Fibroblast of pulmonary artery (primary cell): ENCODE measurements at regions not wholly inside any gene's neighbourhood (a gene's known extent, or its start where the extent isn't known, plus 50 kb on each side); places are given as distances from the start of the nearest gene placed in this dataset.
A peak's percentile ranks its signal among the peaks of the same experiment; 100 is the strongest.
"Not testable (repeated sequence)": the region's sequence is repeated elsewhere in the genome, so short reads cannot be mapped to it uniquely, and the experiment has no call there.

Experiments
- DNase-seq: peaks from one replicate; pipeline ENCODE4 v3.0.0-alpha.2; 2010; ENCODE audit warnings: low read depth
- H3K4me3 ChIP-seq: replicated peaks from 2 replicates; pipeline ENCODE4 v1.5.1; 2011; ENCODE audit warnings: low read depth, mild to moderate bottlenecking, control low read depth, low read length, moderate library complexity
- TF ChIP-seq, protein P1 (sequence below): IDR thresholded peaks from 2 replicates; pipeline ENCODE4 v1.5.1; 2011; ENCODE audit warnings: mild to moderate bottlenecking, control low read depth, low read length, inconsistent platforms; ENCODE audit errors: missing control alignments

DNA sequence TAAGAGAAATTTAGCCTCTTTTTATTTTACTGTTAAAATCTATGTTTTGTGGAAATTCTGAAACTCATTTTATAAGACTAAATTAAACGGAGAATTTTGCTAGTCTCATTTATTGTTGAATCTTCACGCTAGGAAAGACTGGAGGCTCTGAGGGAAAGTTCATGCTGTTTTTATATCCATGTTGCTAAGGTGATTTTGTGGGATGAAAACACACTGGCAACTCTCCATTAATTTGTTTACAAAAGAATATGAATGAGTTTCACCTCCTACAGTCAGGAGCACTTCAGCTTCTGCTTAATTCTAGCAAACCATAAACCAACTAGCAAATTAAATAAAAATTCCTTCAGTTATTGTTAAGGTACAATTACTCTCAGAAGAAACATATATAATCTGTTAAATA is 195.4 kb downstream of the RAP2B start:
- H3K4me3 ChIP-seq, result no peak overlapping the region
- DNase-seq, result no peak
- TF ChIP-seq, protein P1, sequence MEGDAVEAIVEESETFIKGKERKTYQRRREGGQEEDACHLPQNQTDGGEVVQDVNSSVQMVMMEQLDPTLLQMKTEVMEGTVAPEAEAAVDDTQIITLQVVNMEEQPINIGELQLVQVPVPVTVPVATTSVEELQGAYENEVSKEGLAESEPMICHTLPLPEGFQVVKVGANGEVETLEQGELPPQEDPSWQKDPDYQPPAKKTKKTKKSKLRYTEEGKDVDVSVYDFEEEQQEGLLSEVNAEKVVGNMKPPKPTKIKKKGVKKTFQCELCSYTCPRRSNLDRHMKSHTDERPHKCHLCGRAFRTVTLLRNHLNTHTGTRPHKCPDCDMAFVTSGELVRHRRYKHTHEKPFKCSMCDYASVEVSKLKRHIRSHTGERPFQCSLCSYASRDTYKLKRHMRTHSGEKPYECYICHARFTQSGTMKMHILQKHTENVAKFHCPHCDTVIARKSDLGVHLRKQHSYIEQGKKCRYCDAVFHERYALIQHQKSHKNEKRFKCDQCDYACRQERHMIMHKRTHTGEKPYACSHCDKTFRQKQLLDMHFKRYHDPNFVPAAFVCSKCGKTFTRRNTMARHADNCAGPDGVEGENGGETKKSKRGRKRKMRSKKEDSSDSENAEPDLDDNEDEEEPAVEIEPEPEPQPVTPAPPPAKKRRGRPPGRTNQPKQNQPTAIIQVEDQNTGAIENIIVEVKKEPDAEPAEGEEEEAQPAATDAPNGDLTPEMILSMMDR, result no peak

DNA sequence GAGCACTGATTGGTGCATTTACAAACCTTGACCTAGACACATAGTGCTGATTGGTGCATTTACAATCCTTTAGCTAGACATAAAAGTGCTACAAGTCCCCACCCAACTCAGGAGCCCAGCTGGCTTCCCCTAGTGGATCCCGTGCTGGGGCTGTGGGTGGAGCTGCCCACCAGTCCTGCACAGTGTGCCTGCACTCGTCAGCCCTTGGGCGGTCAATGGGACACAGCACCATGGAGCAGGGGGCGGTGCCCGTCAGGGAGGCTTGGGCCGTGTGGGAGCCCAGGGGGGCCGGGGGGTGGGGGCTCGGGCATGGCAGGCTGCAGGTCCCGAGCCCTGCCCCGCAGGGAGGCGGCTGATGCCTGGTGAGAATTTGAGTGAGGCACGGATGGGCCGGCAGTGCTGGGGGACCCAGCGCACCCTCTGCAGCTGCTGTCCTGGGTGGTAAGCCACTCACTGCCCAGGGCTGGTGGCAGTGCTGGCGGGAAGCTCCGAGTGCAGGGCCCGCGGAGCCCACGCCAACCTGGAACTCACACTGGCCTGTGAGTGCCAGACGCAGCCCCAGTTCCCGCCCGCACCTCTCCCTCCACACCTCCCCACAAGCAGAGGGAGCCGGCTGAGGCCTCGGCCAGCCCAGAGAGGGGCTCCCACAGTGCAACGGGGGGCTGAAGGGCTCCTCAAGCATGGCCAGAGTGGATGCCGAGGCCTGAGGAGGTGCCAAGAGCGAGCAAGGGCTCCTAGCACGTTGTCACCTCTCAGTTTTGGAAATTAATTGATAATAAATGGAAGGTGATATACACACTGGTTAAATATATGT is 207.7 kb downstream of the RAP2B start:
- TF ChIP-seq, protein P1, result no peak
- DNase-seq, result no peak

DNA sequence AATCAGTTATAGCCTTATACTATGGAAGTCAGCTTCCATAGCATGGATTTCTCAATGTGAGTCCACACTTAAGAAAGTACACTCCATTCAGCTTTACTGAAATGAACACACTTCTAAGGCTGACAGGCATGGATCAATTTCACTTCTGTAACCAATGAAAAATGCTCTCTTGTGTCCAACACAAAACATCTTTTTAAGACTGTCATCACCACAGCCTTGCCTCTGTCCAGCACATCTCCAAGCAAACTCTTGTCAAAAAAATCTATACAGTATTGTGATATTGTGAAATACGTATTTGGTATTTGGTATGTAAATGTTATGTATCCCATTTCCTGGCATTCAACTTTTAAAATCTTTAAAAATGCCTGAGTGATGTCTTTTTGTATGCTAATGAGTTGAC is 208.7 kb downstream of the RAP2B start:
- DNase-seq, result no peak
- H3K4me3 ChIP-seq, result no peak overlapping the region
- TF ChIP-seq, protein P1, result no peak

More for the DNA sequence above, 207.7 kb downstream of the RAP2B start:
- no peak overlapping the region for H3K4me3 ChIP-seq

DNA sequence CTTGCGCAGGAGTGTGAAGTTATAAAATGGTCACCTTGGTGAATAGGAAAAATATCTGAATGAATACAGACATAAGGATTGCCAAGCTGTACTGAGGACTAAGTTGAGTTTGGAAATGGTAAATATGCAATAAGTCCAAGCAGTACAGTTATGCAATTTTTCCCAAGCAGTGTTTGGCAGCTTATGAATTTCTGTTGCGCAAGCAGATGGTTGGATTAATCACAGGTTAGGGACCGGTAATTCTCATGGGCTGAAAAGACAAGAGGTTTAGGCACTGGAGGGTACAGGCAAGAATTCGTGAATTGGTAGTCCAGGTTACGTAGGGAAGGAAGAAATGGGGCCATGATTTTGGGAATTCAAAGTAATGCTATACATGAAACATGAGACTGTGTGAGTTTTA is 210.3 kb downstream of the RAP2B start:
- H3K4me3 ChIP-seq, result no peak overlapping the region
- TF ChIP-seq, protein P1, result no peak
- DNase-seq, result peak; percentile 91

DNA sequence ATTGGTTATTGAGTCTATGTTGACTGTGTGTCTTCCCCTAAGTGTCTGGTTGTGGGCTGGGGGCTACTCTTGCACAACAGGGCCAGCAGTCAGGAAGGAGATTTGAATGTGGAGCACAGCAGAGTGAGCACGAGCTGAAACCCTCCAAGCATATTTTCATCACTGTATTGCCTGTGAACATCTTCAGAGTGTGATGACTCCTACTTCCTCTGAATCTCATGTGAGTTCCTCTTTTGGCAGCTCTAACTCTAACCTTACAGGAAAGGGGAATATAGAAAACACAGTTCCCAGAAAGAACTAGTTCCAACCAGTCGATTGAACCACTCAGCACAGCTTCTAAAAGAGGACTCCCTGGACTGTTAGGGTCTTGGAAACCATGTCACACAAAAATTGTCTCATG is 211.6 kb downstream of the RAP2B start:
- TF ChIP-seq, protein P1, result no peak
- no peak overlapping the region for H3K4me3 ChIP-seq
- DNase-seq, result peak; percentile 73

DNA sequence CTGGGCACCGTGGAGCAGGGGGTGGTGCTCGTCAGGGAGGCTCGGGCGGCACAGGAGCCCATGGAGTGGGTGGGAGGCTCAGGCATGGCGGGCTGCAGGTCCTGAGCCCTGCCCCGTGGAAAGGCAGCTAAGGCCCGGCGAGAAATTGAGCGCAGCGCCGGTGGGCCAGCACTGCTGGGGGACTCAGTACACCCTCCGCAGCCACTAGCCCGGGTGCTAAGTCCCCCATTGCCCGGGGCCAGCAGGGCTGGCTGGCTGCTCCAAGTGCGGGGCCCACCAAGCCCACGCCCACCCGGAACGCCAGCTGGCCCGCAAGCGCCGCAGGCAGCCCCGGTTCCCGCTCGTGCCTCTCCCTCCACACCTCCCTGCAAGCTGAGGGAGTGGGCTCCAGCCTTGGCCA is 216.3 kb downstream of the RAP2B start:
- not testable (repeated sequence) for H3K4me3 ChIP-seq, DNase-seq

DNA sequence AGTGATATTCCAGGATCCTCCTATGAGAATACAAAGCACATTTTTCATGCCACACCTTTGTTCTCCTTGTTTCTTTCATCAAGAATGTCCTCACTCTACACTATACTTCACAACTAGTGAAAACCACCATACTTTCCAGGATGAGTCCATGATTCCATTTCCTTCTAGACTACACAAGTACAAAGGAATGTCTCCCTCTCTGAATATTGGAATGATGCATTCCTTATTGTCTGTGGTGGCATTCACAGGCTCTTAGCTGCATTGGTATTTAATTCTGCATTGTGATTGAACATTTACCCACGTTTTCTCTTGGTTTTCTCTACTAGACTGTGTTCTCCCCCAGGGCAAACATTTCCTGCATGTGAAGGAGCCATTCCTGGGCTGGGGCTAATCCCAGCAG is 217.5 kb downstream of the RAP2B start:
- DNase-seq, result peak; percentile 47
- TF ChIP-seq, protein P1, result no peak
- no peak overlapping the region for H3K4me3 ChIP-seq
